Keratinocyte (primary cell): ENCODE measurements at regions not wholly inside any gene's neighbourhood (a gene's known extent, or its start where the extent isn't known, plus 50 kb on each side); places are given as distances from the start of the nearest gene placed in this dataset.

Experiments used
- CTCF ChIP-seq, 3 experiments: IDR thresholded peaks in 1 of 3; conservative IDR thresholded peaks in 1 of 3; optimal IDR thresholded peaks in 1 of 3; 2 replicates in 2 of 3; 3 replicates in 1 of 3; pipeline versions ENCODE3 to v1.5.1; 2011; ENCODE audit warnings: low read length in 3 of 3, mild to moderate bottlenecking in 3 of 3, moderate library complexity in 2 of 3, control low read depth in 1 of 3, inconsistent platforms in 1 of 3; ENCODE audit not compliant: insufficient read depth in 2 of 3; ENCODE audit errors: extremely low read depth in 1 of 3
- EZH2 ChIP-seq: IDR thresholded peaks from one replicate; pipeline ENCODE4 v1.6.1; 2012; ENCODE audit warnings: inconsistent platforms, mild to moderate bottlenecking, low read length, moderate library complexity

DNA sequence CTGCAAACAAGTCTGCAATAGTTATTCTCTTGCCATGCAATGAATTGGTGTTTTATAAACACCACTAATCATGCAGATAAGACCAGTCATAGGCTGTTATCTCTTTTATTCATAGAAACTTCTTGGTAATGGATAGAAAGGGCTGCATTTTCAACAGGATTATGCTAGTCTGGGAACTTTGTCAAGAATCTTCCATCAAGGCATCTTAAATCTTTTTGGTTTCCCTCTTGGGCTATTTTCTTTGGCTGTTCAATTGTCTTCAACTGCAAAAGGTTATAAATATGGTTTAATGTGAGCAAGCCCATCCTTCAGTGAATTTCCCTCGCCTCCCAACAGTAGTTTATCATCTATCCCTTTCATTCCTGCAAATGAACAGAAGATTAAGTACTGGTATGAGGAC lies 59.0 kb upstream of the MINAR1 start:
- TF ChIP-seq EZH2 (no peak), CTCF (optimal IDR thresholded peaks at IDR 0.05 in 1 of 3, IDR thresholded peaks at IDR 0.05 in 1 of 3, conservative IDR thresholded peaks at IDR 0.05 in 1 of 3; ENCODE audit: extremely low read depth in 1 of 3, insufficient read depth in 2 of 3, low read length in 3 of 3) (no peak)
